ENCODE measurements at regions not wholly inside any gene's neighbourhood (a gene's known extent, or its start where the extent isn't known, plus 50 kb on each side); places are given as distances from the start of the nearest gene placed in this dataset.
A peak's percentile ranks its signal among the peaks of the same experiment; 100 is the strongest.

GRCh38 chr2:19031642-19032041 lies 326.8 kb downstream of the OSR1 start:
- DNase-seq: no peak
- in situ Hi-C loops (cut with HindIII; ENCODE audit: low pct_ligation_motif_present, low pct_unique_long_range_greater_than_20kb, low sequenced_read_pairs): no loop called here

DNA sequence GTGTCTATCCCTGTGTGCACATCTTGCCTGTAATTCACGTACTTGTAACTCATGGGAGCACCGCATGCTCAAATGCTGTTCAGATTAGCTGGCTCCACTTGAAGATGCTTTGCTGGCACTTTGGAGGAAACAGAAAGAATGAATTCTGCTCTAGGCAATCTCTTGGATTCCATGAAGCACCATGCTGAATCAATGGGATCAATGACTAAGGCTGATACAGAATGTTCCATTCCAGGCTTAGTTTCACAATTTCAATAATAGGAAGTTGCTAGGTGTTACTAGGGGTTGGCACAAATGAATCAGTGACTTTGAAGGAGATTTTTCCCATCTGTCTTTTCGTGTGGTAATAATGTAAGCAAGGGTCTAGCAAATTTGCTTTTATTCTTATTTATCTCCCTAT lies 328.8 kb downstream of the OSR1 start:
- in situ Hi-C loops (cut with HindIII; ENCODE audit: low pct_ligation_motif_present, low pct_unique_long_range_greater_than_20kb, low sequenced_read_pairs): no loop called here
- DNase-seq: no peak

- in situ Hi-C loops (cut with HindIII; ENCODE audit: low pct_ligation_motif_present, low pct_unique_long_range_greater_than_20kb, low sequenced_read_pairs): no loop called here
- DNase-seq: no peak
Measured at GRCh38 chr2:19028587-19029375, 329.6 kb downstream of the OSR1 start.

DNA sequence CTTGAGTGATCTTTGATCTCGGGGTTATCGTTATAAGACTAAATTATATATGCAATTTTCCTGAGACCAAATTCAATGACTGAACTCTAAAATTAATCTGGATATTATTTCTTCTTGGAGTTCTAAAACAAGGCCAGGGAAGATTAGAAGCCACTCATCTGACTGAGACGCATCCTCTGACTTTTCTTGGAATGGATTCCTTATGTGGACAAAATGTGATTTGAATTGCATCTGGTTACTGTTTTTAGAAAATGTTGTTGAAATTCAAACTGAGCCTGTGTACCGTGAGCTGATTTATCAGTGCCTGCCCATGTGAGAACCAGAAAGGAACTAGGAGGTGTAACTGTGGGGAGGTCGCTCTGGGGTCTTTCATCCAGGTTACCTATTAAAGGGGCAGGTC lies 330.8 kb downstream of the OSR1 start:
- no peak for DNase-seq
- in situ Hi-C loops (cut with HindIII; ENCODE audit: low pct_ligation_motif_present, low pct_unique_long_range_greater_than_20kb, low sequenced_read_pairs): no loop called here

DNA sequence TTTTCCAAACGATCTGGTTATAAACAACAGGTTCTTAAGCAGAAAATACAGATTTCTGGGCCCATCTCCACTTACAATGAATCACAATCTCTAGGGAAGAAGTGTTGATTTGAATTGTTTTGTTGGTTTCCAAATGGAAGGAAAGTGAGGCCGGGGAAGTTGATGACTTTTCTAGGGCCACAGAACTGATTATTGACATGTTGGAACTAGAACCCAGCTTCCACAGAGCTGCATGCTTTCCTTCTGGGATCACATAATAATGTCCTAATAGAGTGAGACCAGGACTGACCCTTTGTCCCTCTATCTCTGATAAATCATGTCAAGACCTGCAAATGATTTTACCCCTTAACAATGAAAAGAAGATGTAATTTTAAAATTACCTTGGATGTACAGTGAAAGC lies 332.2 kb downstream of the OSR1 start:
- in situ Hi-C loops (cut with HindIII; ENCODE audit: low pct_ligation_motif_present, low pct_unique_long_range_greater_than_20kb, low sequenced_read_pairs): no loop called here
- no peak for DNase-seq

- no peak for DNase-seq
- in situ Hi-C loops (cut with HindIII; ENCODE audit: low pct_ligation_motif_present, low pct_unique_long_range_greater_than_20kb, low sequenced_read_pairs): no loop called here
Measured at GRCh38 chr2:19022334-19022733, 336.1 kb downstream of the OSR1 start.

GRCh38 chr2:19021721-19022120 lies 336.7 kb downstream of the OSR1 start:
- no peak for DNase-seq
- in situ Hi-C loops (cut with HindIII; ENCODE audit: low pct_ligation_motif_present, low pct_unique_long_range_greater_than_20kb, low sequenced_read_pairs): no loop called here

GRCh38 chr2:19021100-19021476 lies 337.3 kb downstream of the OSR1 start:
- in situ Hi-C loops (cut with HindIII; ENCODE audit: low pct_ligation_motif_present, low pct_unique_long_range_greater_than_20kb, low sequenced_read_pairs): no loop called here
- peak; percentile 32 for DNase-seq

GRCh38 chr2:19020144-19021099 lies 338.0 kb downstream of the OSR1 start:
- in situ Hi-C loops (cut with HindIII; ENCODE audit: low pct_ligation_motif_present, low pct_unique_long_range_greater_than_20kb, low sequenced_read_pairs): no loop called here
- DNase-seq: no peak

GRCh38 chr2:19009510-19009909 lies 348.9 kb downstream of the OSR1 start:
- in situ Hi-C loops (cut with HindIII; ENCODE audit: low pct_ligation_motif_present, low pct_unique_long_range_greater_than_20kb, low sequenced_read_pairs): no loop called here
- no peak for DNase-seq

DNA sequence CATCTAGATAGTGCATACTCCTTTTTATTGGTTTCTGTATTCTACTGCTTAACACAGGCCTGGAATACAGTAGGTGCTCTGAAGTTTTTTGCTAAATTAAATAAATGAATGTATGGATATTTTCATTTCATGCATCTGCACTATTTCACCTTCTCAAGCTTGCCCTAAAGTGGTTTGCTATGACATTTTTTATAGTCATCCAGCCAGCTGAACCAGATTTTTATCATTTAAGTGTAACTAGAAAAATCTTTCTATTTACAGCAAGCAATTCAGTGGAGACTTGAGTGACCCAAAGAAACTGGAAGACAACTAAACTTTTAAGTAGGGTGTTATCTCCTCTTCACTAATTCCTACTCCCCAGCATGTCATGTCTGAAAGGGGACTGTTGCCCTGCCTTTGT lies 354.9 kb downstream of the OSR1 start:
- DNase-seq: no peak
- in situ Hi-C loops (cut with HindIII; ENCODE audit: low pct_ligation_motif_present, low pct_unique_long_range_greater_than_20kb, low sequenced_read_pairs): no loop called here

DNA sequence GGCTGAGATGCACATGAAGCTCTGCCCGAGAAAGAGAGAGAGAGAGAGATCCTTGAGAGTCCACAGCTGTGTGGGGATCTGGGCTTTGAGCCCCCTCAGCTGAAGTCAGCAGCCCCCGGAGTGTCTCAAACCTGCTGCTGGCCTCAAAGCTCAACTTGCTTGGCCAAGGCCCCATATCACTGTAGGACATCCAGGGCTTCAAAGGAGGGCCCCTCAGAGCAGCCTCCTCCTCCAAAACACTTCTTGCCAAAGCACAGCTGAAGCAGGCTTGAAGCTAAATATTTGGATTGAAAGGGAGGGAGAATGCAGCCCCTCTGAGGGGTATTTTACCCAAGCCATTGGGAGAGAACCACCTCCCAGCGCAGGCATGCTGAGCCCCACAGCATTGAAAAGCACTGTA lies 357.6 kb downstream of the OSR1 start:
- DNase-seq: no peak
- in situ Hi-C loops (cut with HindIII; ENCODE audit: low pct_ligation_motif_present, low pct_unique_long_range_greater_than_20kb, low sequenced_read_pairs): no loop called here

GRCh38 chr2:18999198-18999597 lies 359.2 kb downstream of the OSR1 start:
- no peak for DNase-seq
- in situ Hi-C loops (cut with HindIII; ENCODE audit: low pct_ligation_motif_present, low pct_unique_long_range_greater_than_20kb, low sequenced_read_pairs): no loop called here

- DNase-seq: no peak
- in situ Hi-C loops (cut with HindIII; ENCODE audit: low pct_ligation_motif_present, low pct_unique_long_range_greater_than_20kb, low sequenced_read_pairs): no loop called here
Measured at GRCh38 chr2:18998491-18998890, 359.9 kb downstream of the OSR1 start.

DNA sequence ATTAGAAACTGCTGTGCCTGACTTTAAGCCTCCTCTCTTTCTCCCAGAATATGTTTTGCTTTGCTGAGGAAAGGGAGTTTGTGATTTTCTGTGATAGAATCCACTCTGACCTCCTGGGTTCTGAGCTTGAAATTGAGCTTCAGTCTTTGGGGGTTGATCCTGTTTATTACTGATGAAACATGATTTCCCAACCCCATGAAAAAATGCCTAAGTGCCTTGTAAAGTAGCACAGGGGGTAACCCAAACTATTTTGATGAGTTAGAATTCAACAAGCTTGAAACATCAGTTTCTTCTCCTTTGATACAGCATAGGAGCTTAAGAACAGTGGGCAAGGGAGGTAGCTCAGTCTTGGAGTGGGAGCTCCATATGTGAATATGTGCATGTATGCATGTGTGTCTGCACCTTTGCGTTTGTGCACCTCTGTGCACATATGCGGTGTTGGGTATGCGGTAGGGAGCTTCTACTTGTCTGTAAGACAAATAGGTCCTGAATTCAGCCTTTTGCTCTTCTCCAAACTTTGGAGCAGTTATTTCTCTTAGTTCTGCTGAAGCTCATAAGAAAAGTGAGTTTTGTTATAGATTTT lies 364.6 kb downstream of the OSR1 start:
- in situ Hi-C loops (cut with HindIII; ENCODE audit: low pct_ligation_motif_present, low pct_unique_long_range_greater_than_20kb, low sequenced_read_pairs): no loop called here

DNA sequence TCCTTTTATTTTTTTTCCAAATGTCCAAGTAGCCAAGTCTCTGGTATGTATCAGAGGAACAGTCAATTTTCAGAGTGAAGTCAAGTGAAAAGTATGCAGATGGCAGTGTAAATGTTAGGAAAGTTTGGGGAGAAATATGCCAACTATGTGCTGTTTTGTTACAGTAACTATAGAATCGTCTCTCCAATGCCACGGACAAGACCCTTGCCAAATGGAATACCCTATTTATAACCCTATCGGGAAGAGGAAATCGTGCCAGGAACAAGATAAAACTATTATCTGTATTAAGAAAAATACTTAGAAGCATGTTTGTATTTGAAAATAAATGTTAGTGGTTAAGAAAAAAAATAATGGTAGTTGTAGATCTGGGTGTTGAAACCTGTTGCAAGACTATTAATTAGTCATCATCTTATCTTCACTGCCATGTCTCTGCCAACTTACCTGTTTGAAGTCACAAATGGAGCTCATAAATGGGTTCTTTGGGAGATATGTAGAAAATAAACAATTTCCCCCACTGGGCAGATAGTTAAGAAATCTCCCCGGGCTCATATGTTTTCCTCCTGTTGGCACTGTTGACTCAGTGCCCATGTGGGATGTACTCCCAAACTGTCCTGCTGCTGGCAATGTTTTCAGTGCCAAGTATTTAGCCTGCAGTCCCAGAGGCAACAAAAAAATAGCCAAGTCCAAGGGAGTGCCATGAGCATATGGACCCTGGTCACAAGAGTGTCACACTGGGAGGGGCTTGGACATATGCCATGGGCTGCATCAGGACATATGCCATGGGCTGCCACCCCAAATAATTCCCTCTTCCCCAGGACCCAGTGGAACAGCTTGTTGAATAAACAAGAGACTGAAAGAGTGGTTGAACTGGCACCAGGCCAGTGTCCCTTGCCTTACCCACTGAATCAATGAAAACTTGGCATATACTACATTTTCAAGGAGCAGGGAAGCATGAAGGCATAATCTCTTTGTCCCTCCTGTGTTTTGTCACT lies 366.9 kb downstream of the OSR1 start:
- DNase-seq: peak; percentile 47
- in situ Hi-C loops (cut with HindIII; ENCODE audit: low pct_ligation_motif_present, low pct_unique_long_range_greater_than_20kb, low sequenced_read_pairs): no loop called here

More for the DNA sequence above, 364.6 kb downstream of the OSR1 start:
- DNase-seq: no peak

GRCh38 chr2:18988631-18989232 lies 369.7 kb downstream of the OSR1 start:
- in situ Hi-C loops (cut with HindIII; ENCODE audit: low pct_ligation_motif_present, low pct_unique_long_range_greater_than_20kb, low sequenced_read_pairs): no loop called here
- DNase-seq: no peak

DNA sequence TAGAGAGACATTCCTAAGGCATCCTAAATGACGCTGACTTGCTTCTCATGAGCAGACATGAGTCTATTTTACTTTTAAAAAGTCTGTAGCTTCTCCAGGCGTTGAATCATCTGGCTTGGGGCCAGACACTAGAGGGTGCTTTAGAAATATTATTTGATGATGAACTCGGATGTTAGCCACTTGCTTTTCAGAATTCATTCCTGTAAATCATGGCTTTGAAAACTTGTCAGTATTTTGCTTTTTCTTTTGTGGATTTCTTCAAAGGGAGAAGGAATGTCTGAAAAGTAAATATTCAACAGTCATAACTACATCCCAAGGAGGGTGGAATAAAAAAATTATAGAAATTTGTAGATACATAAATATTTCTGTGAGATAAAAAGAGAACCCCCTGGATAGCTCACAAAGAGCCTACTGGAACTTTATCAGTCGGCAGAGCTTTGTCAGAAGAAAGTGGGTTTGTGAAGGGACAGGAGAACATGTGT lies 370.8 kb downstream of the OSR1 start:
- peak; percentile 84 for DNase-seq
- in situ Hi-C loops (cut with HindIII; ENCODE audit: low pct_ligation_motif_present, low pct_unique_long_range_greater_than_20kb, low sequenced_read_pairs): no loop called here
